ENCODE measurements at regions not wholly inside any gene's neighbourhood (a gene's known extent, or its start where the extent isn't known, plus 50 kb on each side); places are given as distances from the start of the nearest gene placed in this dataset.
A peak's percentile ranks its signal among the peaks of the same experiment; 100 is the strongest.
"Not testable (repeated sequence)": the region's sequence is repeated elsewhere in the genome, so short reads cannot be mapped to it uniquely, and the experiment has no call there.

- Histone ChIP-seq H3K9ac (ENCODE audit: low read depth, low read length) (no peak overlapping the region), H3K27me3 (ENCODE audit: insufficient read depth, low read length) (no peaks in the 10 kb centered on the region), H3K36me3 (ENCODE audit: insufficient read depth, low read depth, low read length) (no peaks in the 10 kb centered on the region), H3K4me3 (ENCODE audit: low read length) (no peak overlapping the region), H3K27ac (ENCODE audit: low read length) (no peak overlapping the region), H3K4me1 (ENCODE audit: insufficient read depth, low read length) (peaks cover 1% of the 10 kb centered on the region; the same call in 1 of the 2 replicates), H3K9me3 (ENCODE audit: insufficient read depth, low read depth, low read length) (no peaks in the 10 kb centered on the region)
Observed at GRCh38 chr1:185656663-185657062, 77.5 kb upstream of the HMCN1 start.

DNA sequence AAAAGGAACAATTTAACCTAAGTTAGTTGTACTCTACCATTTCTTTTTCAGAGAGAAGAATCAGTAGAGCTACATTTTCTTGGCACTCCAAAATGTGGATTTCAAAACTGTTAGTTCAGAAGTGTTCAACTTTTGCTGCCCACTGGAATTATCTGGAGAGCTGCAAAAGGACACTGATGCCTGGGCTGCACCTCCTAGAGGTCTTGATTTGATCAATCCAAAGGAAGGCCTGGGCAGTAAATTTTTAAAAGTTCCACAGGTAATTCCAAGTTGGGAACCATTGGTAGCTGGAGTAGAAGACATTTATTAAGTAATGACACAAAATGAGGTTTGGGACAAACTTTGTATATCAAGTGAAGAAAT, 79.3 kb upstream of the HMCN1 start:
- H3K9me3 ChIP-seq (ENCODE audit: insufficient read depth, low read depth, low read length), result 0 out of 2 replicates have a peak, but pooled peaks cover 1% of the 10 kb centered on the region
- no peak overlapping the region for H3K4me3 ChIP-seq (ENCODE audit: low read length)
- no peak overlapping the region for H3K9ac ChIP-seq (ENCODE audit: low read depth, low read length)
- no peaks in the 10 kb centered on the region for H3K4me1 ChIP-seq (ENCODE audit: insufficient read depth, low read length)
- H3K36me3 ChIP-seq (ENCODE audit: insufficient read depth, low read depth, low read length), result no peaks in the 10 kb centered on the region
- H3K27ac ChIP-seq (ENCODE audit: low read length), result no peak overlapping the region
- H3K27me3 ChIP-seq (ENCODE audit: insufficient read depth, low read length), result no peaks in the 10 kb centered on the region

- no peak overlapping the region for H3K9ac ChIP-seq (ENCODE audit: low read depth, low read length)
- no peaks in the 10 kb centered on the region for H3K27me3 ChIP-seq (ENCODE audit: insufficient read depth, low read length)
- no peaks in the 10 kb centered on the region for H3K4me1 ChIP-seq (ENCODE audit: insufficient read depth, low read length)
- H3K36me3 ChIP-seq (ENCODE audit: insufficient read depth, low read depth, low read length), result no peaks in the 10 kb centered on the region
- no peak overlapping the region for H3K4me3 ChIP-seq (ENCODE audit: low read length)
- peaks cover 7% of the 10 kb centered on the region for H3K9me3 ChIP-seq (ENCODE audit: insufficient read depth, low read depth, low read length)
- H3K27ac ChIP-seq (ENCODE audit: low read length), result no peak overlapping the region
Observed at GRCh38 chr1:185654199-185654951, 79.8 kb upstream of the HMCN1 start.

GRCh38 chr1:185653615-185654014, 80.6 kb upstream of the HMCN1 start:
- H3K9me3 ChIP-seq (ENCODE audit: insufficient read depth, low read depth, low read length), result peaks cover 10% of the 10 kb centered on the region
- H3K36me3 ChIP-seq (ENCODE audit: insufficient read depth, low read depth, low read length), result no peaks in the 10 kb centered on the region
- no peak overlapping the region for H3K4me3 ChIP-seq (ENCODE audit: low read length)
- no peak overlapping the region for H3K27ac ChIP-seq (ENCODE audit: low read length)
- H3K9ac ChIP-seq (ENCODE audit: low read depth, low read length), result no peak overlapping the region
- H3K27me3 ChIP-seq (ENCODE audit: insufficient read depth, low read length), result no peaks in the 10 kb centered on the region
- H3K4me1 ChIP-seq (ENCODE audit: insufficient read depth, low read length), result no peaks in the 10 kb centered on the region

- Histone ChIP-seq H3K27ac (ENCODE audit: low read length) (no peak overlapping the region), H3K4me3 (ENCODE audit: low read length) (no peak overlapping the region), H3K27me3 (ENCODE audit: insufficient read depth, low read length) (no peaks in the 10 kb centered on the region)
Observed at GRCh38 chr1:185652348-185652747, 81.8 kb upstream of the HMCN1 start.

GRCh38 chr1:185650602-185651230, 83.5 kb upstream of the HMCN1 start:
- Histone ChIP-seq H3K9me3 (ENCODE audit: insufficient read depth, low read depth, low read length) (peaks cover 10% of the 10 kb centered on the region), H3K4me1 (ENCODE audit: insufficient read depth, low read length) (peaks cover 15% of the 10 kb centered on the region), H3K36me3 (ENCODE audit: insufficient read depth, low read depth, low read length) (no peaks in the 10 kb centered on the region), H3K9ac (ENCODE audit: low read depth, low read length) (no peak overlapping the region), H3K4me3 (ENCODE audit: low read length) (no peak overlapping the region), H3K27ac (ENCODE audit: low read length) (no peak overlapping the region), H3K27me3 (ENCODE audit: insufficient read depth, low read length) (no peaks in the 10 kb centered on the region)

More at GRCh38 chr1:185652348-185652747, 81.8 kb upstream of the HMCN1 start:
- Histone ChIP-seq H3K9me3 (ENCODE audit: insufficient read depth, low read depth, low read length) (peaks cover 10% of the 10 kb centered on the region), H3K36me3 (ENCODE audit: insufficient read depth, low read depth, low read length) (no peaks in the 10 kb centered on the region), H3K4me1 (ENCODE audit: insufficient read depth, low read length) (peaks cover 2% of the 10 kb centered on the region; the same call in 1 of the 2 replicates), H3K9ac (ENCODE audit: low read depth, low read length) (no peak overlapping the region)

DNA sequence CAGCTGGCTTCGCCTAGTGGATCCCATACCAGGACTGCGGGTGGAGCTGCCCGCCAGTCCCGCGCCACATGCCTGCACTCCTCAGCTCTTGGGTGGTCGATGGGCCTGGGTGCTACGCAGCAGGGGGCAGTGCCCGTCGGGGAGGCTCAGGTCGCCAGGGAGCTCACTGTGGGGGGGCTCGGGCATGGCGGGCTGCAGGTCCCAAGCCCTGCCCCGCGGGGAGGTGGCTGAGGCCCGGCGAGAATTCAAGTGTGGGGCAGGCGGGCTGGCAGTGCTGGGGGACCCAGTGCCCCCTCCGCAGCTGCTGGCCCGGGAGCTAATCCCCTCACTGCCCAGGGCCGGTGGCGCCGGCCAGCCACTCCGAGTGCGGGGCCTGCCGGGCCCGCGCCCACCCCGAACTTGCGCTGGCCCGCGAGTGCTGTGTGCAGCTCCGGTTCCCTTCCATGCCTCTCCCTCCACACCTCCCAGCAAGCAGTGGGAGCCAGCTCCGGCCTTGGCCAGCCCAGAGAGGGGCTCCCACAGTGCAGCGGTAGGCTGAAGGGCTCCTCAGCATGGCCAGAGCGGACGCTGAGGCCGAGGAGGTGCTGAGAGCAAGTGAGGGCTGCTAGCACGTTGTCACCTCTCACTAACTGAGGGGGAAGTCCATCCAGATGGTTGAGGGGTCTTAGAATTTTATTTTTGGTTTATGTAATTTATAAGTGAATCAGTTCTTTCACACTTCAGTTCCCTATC, 85.2 kb upstream of the HMCN1 start:
- Histone ChIP-seq H3K9ac (ENCODE audit: low read depth, low read length) (no peak overlapping the region), H3K27me3 (ENCODE audit: insufficient read depth, low read length) (no peaks in the 10 kb centered on the region), H3K27ac (ENCODE audit: low read length) (no peak overlapping the region), H3K4me3 (ENCODE audit: low read length) (no peak overlapping the region), H3K36me3 (ENCODE audit: insufficient read depth, low read depth, low read length) (peaks cover 5% of the 10 kb centered on the region; the same call in 1 of the 2 replicates), H3K4me1 (ENCODE audit: insufficient read depth, low read length) (peaks cover 25% of the 10 kb centered on the region), H3K9me3 (ENCODE audit: insufficient read depth, low read depth, low read length) (peaks cover 17% of the 10 kb centered on the region)

GRCh38 chr1:185647597-185648267, 86.5 kb upstream of the HMCN1 start:
- H3K9me3 ChIP-seq (ENCODE audit: insufficient read depth, low read depth, low read length), result peaks cover 19% of the 10 kb centered on the region
- not testable (repeated sequence) for H3K27me3 ChIP-seq (ENCODE audit: insufficient read depth, low read length); H3K27ac ChIP-seq (ENCODE audit: low read length); H3K4me3 ChIP-seq (ENCODE audit: low read length); H3K36me3 ChIP-seq (ENCODE audit: insufficient read depth, low read depth, low read length); H3K9ac ChIP-seq (ENCODE audit: low read depth, low read length)
- H3K4me1 ChIP-seq (ENCODE audit: insufficient read depth, low read length), result peaks cover 25% of the 10 kb centered on the region

DNA sequence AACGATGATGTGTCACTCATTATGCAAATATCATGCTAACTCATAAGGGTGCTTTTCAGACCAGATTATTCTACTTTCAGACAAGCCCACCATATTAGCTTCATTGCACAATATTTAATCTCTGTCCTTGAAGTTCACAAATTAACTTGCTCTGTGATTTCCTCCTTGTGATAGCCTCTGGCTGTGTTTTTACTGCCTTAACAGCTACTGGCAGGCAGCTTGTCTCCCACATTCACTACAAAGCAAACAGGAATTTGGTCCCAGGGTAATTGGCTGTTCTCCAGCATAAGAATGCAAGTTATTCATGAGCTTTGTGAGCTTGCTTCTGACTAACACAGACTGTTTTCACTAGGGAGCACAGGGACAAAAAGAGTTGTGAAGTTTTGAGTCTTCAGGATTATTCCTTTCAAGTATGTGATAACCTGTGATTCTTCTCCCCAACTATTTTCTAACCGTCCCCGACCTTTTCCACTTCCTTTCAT, 87.9 kb upstream of the HMCN1 start:
- H3K4me3 ChIP-seq (ENCODE audit: low read length), result peak overlapping the region; percentile 52
- peaks cover 25% of the 10 kb centered on the region for H3K4me1 ChIP-seq (ENCODE audit: insufficient read depth, low read length)
- H3K36me3 ChIP-seq (ENCODE audit: insufficient read depth, low read depth, low read length), result peaks cover 6% of the 10 kb centered on the region; the same call in 1 of the 2 replicates
- H3K27me3 ChIP-seq (ENCODE audit: insufficient read depth, low read length), result no peaks in the 10 kb centered on the region
- H3K9ac ChIP-seq (ENCODE audit: low read depth, low read length), result peak overlapping the region; percentile 58
- H3K9me3 ChIP-seq (ENCODE audit: insufficient read depth, low read depth, low read length), result peaks cover 19% of the 10 kb centered on the region
- peak overlapping the region; percentile 82 for H3K27ac ChIP-seq (ENCODE audit: low read length)

GRCh38 chr1:185645686-185646085, 88.5 kb upstream of the HMCN1 start:
- Histone ChIP-seq H3K9me3 (ENCODE audit: insufficient read depth, low read depth, low read length) (peaks cover 19% of the 10 kb centered on the region), H3K27ac (ENCODE audit: low read length) (peak overlapping the region; percentile 10), H3K9ac (ENCODE audit: low read depth, low read length) (peak overlapping the region; percentile 43)

GRCh38 chr1:185645162-185645640, 89.0 kb upstream of the HMCN1 start:
- Histone ChIP-seq H3K27ac (ENCODE audit: low read length) (peak overlapping the region; percentile 10), H3K4me3 (ENCODE audit: low read length) (peak overlapping the region; percentile 8; the same call in 1 of the 2 replicates), H3K9ac (ENCODE audit: low read depth, low read length) (peak overlapping the region; percentile 43; the same call in 1 of the 2 replicates), H3K27me3 (ENCODE audit: insufficient read depth, low read length) (no peaks in the 10 kb centered on the region), H3K4me1 (ENCODE audit: insufficient read depth, low read length) (peaks cover 25% of the 10 kb centered on the region), H3K36me3 (ENCODE audit: insufficient read depth, low read depth, low read length) (peaks cover 6% of the 10 kb centered on the region; the same call in 1 of the 2 replicates), H3K9me3 (ENCODE audit: insufficient read depth, low read depth, low read length) (peaks cover 19% of the 10 kb centered on the region)

More at GRCh38 chr1:185645686-185646085, 88.5 kb upstream of the HMCN1 start:
- peaks cover 6% of the 10 kb centered on the region; the same call in 1 of the 2 replicates for H3K36me3 ChIP-seq (ENCODE audit: insufficient read depth, low read depth, low read length)
- peak overlapping the region; percentile 52 for H3K4me3 ChIP-seq (ENCODE audit: low read length)
- no peaks in the 10 kb centered on the region for H3K27me3 ChIP-seq (ENCODE audit: insufficient read depth, low read length)
- H3K4me1 ChIP-seq (ENCODE audit: insufficient read depth, low read length), result peaks cover 25% of the 10 kb centered on the region
